Stomach (tissue), 8 donors: ENCODE measurements at regions not wholly inside any gene's neighbourhood (a gene's known extent, or its start where the extent isn't known, plus 50 kb on each side); places are given as distances from the start of the nearest gene placed in this dataset.

Experiments
- DNase-seq, 2 donors: peaks; one replicate each; pipeline versions ENCODE4 v3.0.0 to v3.0.0-alpha.2; 2013 to 2019
- H3K27ac ChIP-seq, 5 donors: fragments of 200-600 bp in 4 of 5; sonication (generic) in 4 of 5; one replicate each; pipeline ENCODE4 v1.5.1; 2013 to 2019; ENCODE audit warnings: mild to moderate bottlenecking in 1 of 5, moderate library complexity in 1 of 5
- H3K27me3 ChIP-seq, 3 donors: fragments of 200-600 bp; sonication (generic); one replicate each; pipeline ENCODE4 v1.5.1; 2017 to 2019; ENCODE audit warnings: mixed run types in 1 of 3
- H3K36me3 ChIP-seq, 4 donors: fragments of 200-600 bp; sonication (generic); 1 replicate in 3 of 4; 2 replicates in 1 of 4; pipeline ENCODE4 v1.5.1; 2016 to 2019
- H3K4me1 ChIP-seq, 4 donors: fragments of 200-600 bp; sonication (generic); one replicate each; pipeline ENCODE4 v1.5.1; 2016 to 2019
- H3K4me3 ChIP-seq, 4 donors: fragments of 200-600 bp; sonication (generic) in 3 of 4; one replicate each; pipeline ENCODE4 v1.5.1; 2016 to 2019; ENCODE audit warnings: mild to moderate bottlenecking in 1 of 4
- H3K9me3 ChIP-seq, 4 donors: fragments of 200-600 bp; sonication (generic); one replicate each; pipeline ENCODE4 v1.5.1; 2016 to 2019
- EP300 ChIP-seq: sonication (generic); formaldehyde crosslinking; IDR thresholded peaks from one replicate; pipeline ENCODE4 v1.6.1; 2017; ENCODE audit warnings: antibody characterized with exemption
- POLR2A ChIP-seq, 4 donors: fragments of 450-650 bp; IDR thresholded peaks; one replicate each; pipeline ENCODE4 v1.6.1; 2016; ENCODE audit warnings: antibody characterized with exemption in 4 of 4, control low read depth in 2 of 4, mild to moderate bottlenecking in 1 of 4, moderate library complexity in 1 of 4
- POLR2AphosphoS5 ChIP-seq, 3 donors: sonication (generic); formaldehyde crosslinking; IDR thresholded peaks; one replicate each; pipeline ENCODE4 v1.6.1; 2016; ENCODE audit warnings: antibody characterized with exemption in 3 of 3
- WGBS, 5 donors: extraction: QIAGEN DNeasy Blood & Tissue Kit in 3 of 5; methylation state at CpG; one replicate each; pipeline versions ENCODE4 v1.1.5 to v1.1.7; 2013 to 2018; 5-methylcytosine and 5-hydroxymethylcytosine counted together
- intact Hi-C: fragments of 100-400 bp; cut with DNase I; formaldehyde crosslinking; loops from one replicate; pipeline ENCODE4 v1.15.1; 2023; ENCODE audit warnings: low total_unique reads
- TF ChIP-seq, protein P1 (sequence below), 7 experiments: fragments of 450-650 bp in 4 of 7; fragments of 200-600 bp in 3 of 7; sonication (generic) in 3 of 7; IDR thresholded peaks; one replicate each; pipeline ENCODE4 v1.5.1; 2016 to 2019; ENCODE audit warnings: antibody characterized with exemption in 7 of 7, control low read depth in 2 of 7, mild to moderate bottlenecking in 1 of 7
- donor health status: healthy with polysubstance abuse.
- donor health status: Bipolar disorder and iron deficiency.
- donor health status: healthy.

GRCh38 chr5:68411161-68411560 lies 195.6 kb downstream of the PIK3R1 start:
- DNase-seq = no peak
- TF ChIP-seq, protein P1, sequence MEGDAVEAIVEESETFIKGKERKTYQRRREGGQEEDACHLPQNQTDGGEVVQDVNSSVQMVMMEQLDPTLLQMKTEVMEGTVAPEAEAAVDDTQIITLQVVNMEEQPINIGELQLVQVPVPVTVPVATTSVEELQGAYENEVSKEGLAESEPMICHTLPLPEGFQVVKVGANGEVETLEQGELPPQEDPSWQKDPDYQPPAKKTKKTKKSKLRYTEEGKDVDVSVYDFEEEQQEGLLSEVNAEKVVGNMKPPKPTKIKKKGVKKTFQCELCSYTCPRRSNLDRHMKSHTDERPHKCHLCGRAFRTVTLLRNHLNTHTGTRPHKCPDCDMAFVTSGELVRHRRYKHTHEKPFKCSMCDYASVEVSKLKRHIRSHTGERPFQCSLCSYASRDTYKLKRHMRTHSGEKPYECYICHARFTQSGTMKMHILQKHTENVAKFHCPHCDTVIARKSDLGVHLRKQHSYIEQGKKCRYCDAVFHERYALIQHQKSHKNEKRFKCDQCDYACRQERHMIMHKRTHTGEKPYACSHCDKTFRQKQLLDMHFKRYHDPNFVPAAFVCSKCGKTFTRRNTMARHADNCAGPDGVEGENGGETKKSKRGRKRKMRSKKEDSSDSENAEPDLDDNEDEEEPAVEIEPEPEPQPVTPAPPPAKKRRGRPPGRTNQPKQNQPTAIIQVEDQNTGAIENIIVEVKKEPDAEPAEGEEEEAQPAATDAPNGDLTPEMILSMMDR (IDR thresholded peaks at IDR 0.05) = no peak
- no peak for TF ChIP-seq EP300
- TF ChIP-seq POLR2A (IDR thresholded peaks at IDR 0.05) = no peak
- TF ChIP-seq POLR2AphosphoS5 (IDR thresholded peaks at IDR 0.05) = no peak
- Histone ChIP-seq H3K4me3 (no peak overlapping the region), H3K4me1 (peaks cover 0 to 10% (median 8%) of the 10 kb centered on the region in 4 donors), H3K27ac (no peak overlapping the region), H3K36me3 (no peaks in the 10 kb centered on the region), H3K9me3 (no peaks in the 10 kb centered on the region), H3K27me3 (no peaks in the 10 kb centered on the region)
- WGBS, 5 donors = 73 to 93% (median 80%) methylated on average over 4 of the region's 4 CpGs
- intact Hi-C loops = no loop called here

- Histone ChIP-seq H3K9me3 (no peaks in the 10 kb centered on the region), H3K27ac (no peak overlapping the region), H3K4me1 (peaks cover 5 to 19% (median 10%) of the 10 kb centered on the region in 4 donors), H3K4me3 (no peak overlapping the region), H3K27me3 (no peaks in the 10 kb centered on the region), H3K36me3 (no peaks in the 10 kb centered on the region)
- 58 to 74% (median 69%) methylated on average over 4 of the region's 4 CpGs for WGBS, 5 donors
- TF ChIP-seq, protein P1 (IDR thresholded peaks at IDR 0.05) = no peak
- TF ChIP-seq POLR2AphosphoS5 (IDR thresholded peaks at IDR 0.05) (no peak), POLR2A (IDR thresholded peaks at IDR 0.05) (no peak), EP300 (no peak)
- DNase-seq = no peak
- intact Hi-C loops = no loop called here
These were observed 199.9 kb downstream of the PIK3R1 start for GRCh38 chr5:68415177-68416085.

- Histone ChIP-seq H3K27ac (no peak overlapping the region), H3K4me3 (no peak overlapping the region), H3K27me3 (no peaks in the 10 kb centered on the region), H3K9me3 (no peaks in the 10 kb centered on the region), H3K36me3 (no peaks in the 10 kb centered on the region), H3K4me1 (peaks cover 5 to 27% (median 13%) of the 10 kb centered on the region in 4 donors)
- 92 to 99% (median 93%) methylated on average over 1 of the region's 1 CpG for WGBS, 5 donors
- intact Hi-C loops = no loop called here
- TF ChIP-seq POLR2A (IDR thresholded peaks at IDR 0.05) = no peak
- no peak for TF ChIP-seq POLR2AphosphoS5 (IDR thresholded peaks at IDR 0.05)
- TF ChIP-seq, protein P1 (IDR thresholded peaks at IDR 0.05) = no peak
- TF ChIP-seq EP300 = no peak
- DNase-seq = no peak
These were observed 201.2 kb downstream of the PIK3R1 start for GRCh38 chr5:68416714-68417113.

GRCh38 chr5:68418201-68418600 lies 202.6 kb downstream of the PIK3R1 start:
- intact Hi-C loops = no loop called here
- Histone ChIP-seq H3K27me3 (no peaks in the 10 kb centered on the region), H3K9me3 (no peaks in the 10 kb centered on the region), H3K4me1 (peaks cover 5 to 27% (median 13%) of the 10 kb centered on the region in 4 donors), H3K36me3 (no peaks in the 10 kb centered on the region), H3K27ac (peak overlapping the region in 2 of 5 donors; percentile 15 to 21), H3K4me3 (no peak overlapping the region)
- WGBS, 5 donors = 75 to 89% (median 81%) methylated on average over 3 of the region's 3 CpGs
- no peak for DNase-seq
- TF ChIP-seq, protein P1 (IDR thresholded peaks at IDR 0.05) = no peak
- TF ChIP-seq POLR2AphosphoS5 (IDR thresholded peaks at IDR 0.05) = no peak
- no peak for TF ChIP-seq POLR2A (IDR thresholded peaks at IDR 0.05)
- no peak for TF ChIP-seq EP300
